GM18519 (cell line): ENCODE measurements at regions not wholly inside any gene's neighbourhood (a gene's known extent, or its start where the extent isn't known, plus 50 kb on each side); places are given as distances from the start of the nearest gene placed in this dataset.

Experiments used
- ATAC-seq: cut with Tn5 transposase; IDR thresholded peaks from one replicate; pipeline ENCODE4 v1.9.1; 2021; ENCODE audit warnings: mild to moderate bottlenecking, moderate library complexity; ENCODE audit not compliant: unreplicated experiment, low FRiP score

GRCh38 chr5:2282034-2282690 is 399.4 kb upstream of the IRX4 start:
- ATAC-seq, result no peak

- no peak for ATAC-seq
Measured at GRCh38 chr5:2281446-2281845, 398.7 kb upstream of the IRX4 start.

DNA sequence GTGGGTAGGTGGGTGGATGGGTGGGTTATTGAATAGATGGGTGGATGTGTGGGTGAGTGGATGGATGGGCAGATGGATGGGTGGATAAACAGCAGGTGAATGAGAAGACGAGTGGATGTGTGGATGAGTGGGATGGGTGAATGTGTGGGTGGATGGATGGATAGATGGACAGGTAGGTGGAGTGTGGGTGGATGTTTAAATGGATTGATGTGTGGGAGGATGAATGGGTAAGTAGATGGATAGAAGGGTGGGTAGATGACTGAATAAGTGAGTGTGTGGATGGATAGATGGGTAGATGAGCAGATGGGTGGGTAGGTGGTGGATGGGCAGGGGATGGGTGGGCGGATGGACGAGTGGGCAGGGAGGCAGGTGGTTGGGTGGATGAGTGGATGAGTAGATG is 397.6 kb upstream of the IRX4 start:
- ATAC-seq, result no peak

DNA sequence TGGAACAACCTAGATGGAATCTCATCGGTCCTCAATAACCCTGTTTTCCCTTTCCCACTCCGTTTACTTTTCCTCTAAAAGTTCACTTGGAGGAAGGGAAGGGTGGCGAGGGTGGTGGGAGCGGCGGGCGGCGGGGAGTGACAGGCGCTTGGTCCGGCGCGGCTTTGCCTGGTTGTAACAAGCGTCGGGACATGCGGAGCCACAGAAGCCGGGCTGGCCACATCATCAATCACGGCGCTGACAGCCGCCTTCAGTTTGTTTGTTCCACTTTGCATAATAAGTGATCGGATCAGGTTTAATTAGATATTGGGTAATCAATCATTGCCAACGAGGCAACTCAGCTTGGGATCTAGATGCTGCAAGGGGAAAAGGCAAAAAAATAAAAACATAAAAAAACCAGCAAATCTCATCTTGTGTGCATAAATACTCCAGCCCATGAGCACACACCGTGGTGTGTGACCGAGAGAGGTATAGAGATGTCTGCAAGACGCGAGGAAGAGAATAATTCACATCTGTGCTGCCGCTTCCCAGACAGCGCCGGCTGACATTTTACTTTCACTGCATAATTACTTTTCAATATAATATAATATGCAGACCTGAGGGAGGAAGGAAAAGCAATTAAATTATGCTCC is 396.2 kb upstream of the IRX4 start:
- no peak for ATAC-seq

GRCh38 chr5:2277886-2278285 is 395.2 kb upstream of the IRX4 start:
- ATAC-seq, result no peak

DNA sequence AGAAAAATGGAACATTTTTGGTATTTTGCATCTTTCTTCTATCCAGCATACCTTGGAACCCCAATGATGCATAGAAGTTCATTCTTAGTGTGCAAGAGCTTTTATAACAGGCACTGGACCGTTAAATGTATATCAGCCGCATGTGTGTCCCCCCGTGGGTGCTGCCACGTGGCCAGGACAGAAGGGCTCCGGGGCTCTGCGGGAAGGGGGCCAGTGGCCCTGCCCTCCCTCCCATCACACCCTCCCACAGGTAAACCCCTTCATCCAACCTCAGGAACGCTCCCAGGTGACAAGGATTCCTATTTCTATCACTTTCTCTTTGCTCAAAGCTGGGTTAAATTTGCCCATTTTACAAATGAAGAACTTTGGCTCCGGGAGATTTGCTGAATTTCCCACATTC is 393.4 kb upstream of the IRX4 start:
- no peak for ATAC-seq

DNA sequence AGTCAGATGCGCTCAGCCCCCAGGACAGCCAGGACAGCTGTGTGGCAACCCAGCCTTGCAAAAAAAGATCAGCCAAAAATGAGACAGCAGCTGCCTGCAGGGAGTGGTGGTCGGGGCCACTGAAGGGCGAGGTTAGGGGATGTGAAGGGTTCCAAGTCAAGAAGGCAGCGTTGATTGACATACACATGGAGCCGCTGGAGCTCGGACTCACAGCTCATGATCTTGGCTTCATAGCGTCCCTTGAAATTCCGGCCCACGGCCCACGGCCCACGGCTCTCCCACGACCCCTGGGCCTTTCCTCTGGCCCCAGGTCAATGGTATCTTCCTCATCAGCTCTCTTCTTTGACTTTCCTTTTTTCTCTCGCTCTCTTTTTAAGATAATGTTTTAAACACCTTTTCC is 390.0 kb upstream of the IRX4 start:
- ATAC-seq, result no peak

GRCh38 chr5:2272039-2272438 is 389.3 kb upstream of the IRX4 start:
- no peak for ATAC-seq

- no peak for ATAC-seq
Measured at GRCh38 chr5:2271316-2271715, 388.6 kb upstream of the IRX4 start.

DNA sequence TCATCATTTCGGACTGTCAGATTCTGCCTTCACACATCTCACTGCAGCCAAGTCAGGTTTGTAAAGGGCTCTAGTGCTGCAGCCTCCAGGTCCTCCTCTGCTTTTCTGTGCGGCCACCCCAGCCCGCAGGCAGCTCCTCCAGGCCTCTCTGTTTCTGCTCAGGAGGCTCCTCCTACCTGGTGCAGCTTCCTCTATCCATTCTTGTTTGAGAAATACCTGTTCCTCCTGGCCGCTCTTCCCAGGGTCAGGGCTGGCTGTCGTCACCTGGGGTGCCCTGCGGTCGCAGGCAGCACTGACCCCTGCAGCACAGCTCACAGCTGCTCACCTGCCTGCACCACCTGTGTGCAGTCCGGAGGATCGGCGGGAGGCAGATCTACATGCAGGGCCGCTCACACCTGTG is 387.7 kb upstream of the IRX4 start:
- ATAC-seq, result no peak

DNA sequence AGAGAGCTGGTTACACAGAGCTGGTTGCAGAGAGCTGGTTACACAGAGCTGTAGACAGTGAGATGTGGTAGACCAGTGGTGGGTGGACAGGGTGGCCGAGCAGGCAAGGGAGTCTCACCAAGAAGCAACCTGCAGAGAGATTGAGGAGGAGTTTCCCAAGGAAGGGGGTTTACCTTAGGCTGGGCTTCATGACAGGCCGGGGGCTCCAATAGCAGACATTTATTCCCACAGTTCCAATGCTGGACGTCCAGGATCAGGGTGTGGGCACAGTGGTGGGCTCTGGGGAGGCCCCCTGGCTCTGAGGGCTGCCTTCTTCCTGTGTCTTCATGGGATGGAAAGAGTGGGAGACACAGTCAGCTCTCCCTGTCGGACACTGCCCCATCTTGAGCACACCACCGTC is 386.9 kb upstream of the IRX4 start:
- no peak for ATAC-seq

DNA sequence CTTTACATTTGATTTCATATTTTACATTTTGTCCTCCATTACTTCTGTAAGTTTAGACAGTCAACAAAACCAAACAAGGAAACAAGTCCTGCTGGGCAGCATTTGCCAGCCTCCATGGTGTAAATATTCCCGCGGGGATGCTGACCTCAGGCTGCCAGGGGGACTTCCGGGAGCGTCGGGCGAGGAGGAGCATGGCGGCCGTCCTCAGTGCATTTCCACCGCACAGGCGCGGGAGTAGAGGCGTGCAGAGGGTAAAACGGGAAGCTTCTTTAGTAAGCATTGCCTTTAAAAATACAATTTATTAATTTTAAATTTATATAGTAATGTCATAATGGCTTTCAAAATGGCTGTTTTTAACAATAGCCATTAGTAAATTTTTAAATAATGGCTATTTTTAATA is 385.3 kb upstream of the IRX4 start:
- ATAC-seq, result no peak

- ATAC-seq, result no peak
Measured at GRCh38 chr5:2266641-2267240, 384.0 kb upstream of the IRX4 start.

- no peak for ATAC-seq
Measured at GRCh38 chr5:2265341-2265740, 382.6 kb upstream of the IRX4 start.

- ATAC-seq, result no peak
Measured at GRCh38 chr5:2263763-2264162, 381.0 kb upstream of the IRX4 start.

GRCh38 chr5:2262620-2263019 is 379.9 kb upstream of the IRX4 start:
- no peak for ATAC-seq

DNA sequence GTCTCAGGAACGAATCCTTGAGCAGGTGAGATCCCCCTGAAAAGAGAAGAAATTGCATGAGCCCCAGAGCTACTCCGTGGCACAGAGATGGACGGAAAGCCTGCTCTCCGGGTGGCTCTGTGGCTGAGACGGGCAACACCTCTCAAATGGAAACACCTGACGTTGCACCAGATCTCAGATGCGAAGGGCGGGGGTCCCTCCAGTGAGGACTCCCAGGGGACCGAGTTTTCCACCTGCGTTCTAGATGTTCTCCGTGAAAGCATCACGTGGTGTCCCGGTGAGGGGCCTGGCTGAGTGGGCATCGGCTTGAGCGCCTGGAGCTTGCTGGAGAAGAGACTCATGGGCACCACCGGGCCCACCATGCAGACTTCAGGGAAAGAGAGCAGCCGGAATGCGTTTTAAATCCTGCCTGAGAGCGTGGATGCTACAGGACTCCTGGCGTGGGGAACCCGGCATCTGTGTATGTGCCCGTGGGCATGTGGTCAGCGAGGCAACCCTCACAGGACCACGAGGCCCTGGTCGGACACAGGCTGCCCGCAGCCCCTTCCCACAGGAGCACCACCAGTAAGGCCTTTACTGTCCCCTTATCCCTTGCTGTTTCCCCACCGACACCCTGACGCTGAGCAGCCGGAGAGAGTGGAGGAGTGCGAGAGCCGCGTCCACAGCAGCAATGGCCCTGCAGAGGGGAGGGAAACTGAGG is 378.4 kb upstream of the IRX4 start:
- no peak for ATAC-seq

DNA sequence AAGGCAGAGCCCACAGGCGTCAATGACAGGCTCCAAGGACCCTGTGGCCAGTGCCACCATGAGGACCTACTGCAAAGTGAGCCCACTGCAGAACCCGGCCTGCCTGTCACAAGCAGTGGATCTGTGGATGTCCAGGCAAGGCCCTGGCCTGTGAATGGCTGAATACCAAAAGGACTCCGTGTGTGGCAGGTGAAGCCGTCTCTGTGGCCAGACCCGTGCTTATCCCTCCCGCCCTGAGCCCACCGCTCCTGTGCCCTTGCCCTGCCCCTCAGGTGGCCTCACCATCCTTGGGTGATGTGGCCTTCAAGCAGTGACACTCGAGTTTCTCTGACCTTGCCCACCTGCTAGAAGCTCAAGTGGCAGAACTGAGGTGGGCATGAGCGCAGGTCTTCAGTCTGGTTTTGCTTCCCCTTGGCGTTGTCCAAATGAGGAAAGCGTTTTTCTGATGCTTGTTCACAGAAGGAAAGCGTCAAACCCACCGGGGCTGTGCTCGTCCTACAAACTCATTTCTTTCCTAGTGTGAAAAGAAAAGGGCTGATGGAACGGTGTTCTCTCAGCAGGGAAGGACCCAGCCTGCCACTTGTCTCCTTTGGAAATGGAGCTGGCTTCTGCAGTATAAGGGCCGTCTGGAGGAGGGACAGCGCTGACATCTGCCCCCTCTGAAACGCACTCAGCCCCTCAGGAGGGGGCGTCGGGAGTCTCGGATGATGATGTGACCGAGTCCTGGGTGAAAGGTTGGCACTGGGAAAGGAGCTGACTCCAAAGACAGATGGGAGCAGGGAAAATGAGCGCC is 377.7 kb upstream of the IRX4 start:
- no peak for ATAC-seq

GRCh38 chr5:2259494-2260107 is 376.9 kb upstream of the IRX4 start:
- no peak for ATAC-seq

- no peak for ATAC-seq
Measured at GRCh38 chr5:2258861-2259260, 376.1 kb upstream of the IRX4 start.
